ENCODE measurements at regions not wholly inside any gene's neighbourhood (a gene's known extent, or its start where the extent isn't known, plus 50 kb on each side); places are given as distances from the start of the nearest gene placed in this dataset.

GRCh38 chr7:70915067-70915466 is 216.9 kb upstream of the GALNT17 start:
- no peak for DNase-seq
- intact Hi-C loops (cut with micrococcal nuclease), result loop anchor here in 1 of 2 donors (5.0 kb wide), 1 partner anchor 33 kb away; no protein-coding TSS in a partner anchor
- Histone ChIP-seq H3K4me3 (replicated peaks in 1 of 3; ENCODE audit: low read depth in 2 of 3, low read length in 3 of 3) (no peak overlapping the region), H3K4me2 (replicated peaks; ENCODE audit: extremely low read depth, low read length, poor library complexity, severe bottlenecking) (no peak overlapping the region), H4K20me1 (ENCODE audit: insufficient read depth, low read length) (no peaks in the 10 kb centered on the region), H3K27ac (ENCODE audit: low read depth in 1 of 2, low read length in 2 of 2) (no peak overlapping the region), H3K79me2 (ENCODE audit: insufficient read depth, low read length) (no peaks in the 10 kb centered on the region), H3K9ac (ENCODE audit: insufficient read depth, low read length, poor library complexity, severe bottlenecking) (no peak overlapping the region), H2AFZ (ENCODE audit: insufficient read depth, low read depth, low read length, poor library complexity, severe bottlenecking) (no peak overlapping the region), H3K27me3 (ENCODE audit: control insufficient read depth in 2 of 2, insufficient read depth in 2 of 2, low read length in 2 of 2) (no peaks in the 10 kb centered on the region), H3K36me3 (replicated peaks in 1 of 2; ENCODE audit: control insufficient read depth in 1 of 2, insufficient read depth in 2 of 2, low read length in 2 of 2) (no peaks in the 10 kb centered on the region), H3K9me3 (replicated peaks in 1 of 2; ENCODE audit: control insufficient read depth in 1 of 2, insufficient read depth in 1 of 2, low read length in 2 of 2) (peaks cover 0 to 13% of the 10 kb centered on the region in 2 donors), H3K4me1 (ENCODE audit: control insufficient read depth in 1 of 2, insufficient read depth in 2 of 2, low read length in 2 of 2) (no peaks in the 10 kb centered on the region)
- Mint-ChIP-seq H3K27ac (no peak overlapping the region), H3K27me3 (ENCODE audit: low read depth in 3 of 3) (peaks cover 0 to 6% (median 5%) of the 10 kb centered on the region in 3 donors), H3K4me1 (no peaks in the 10 kb centered on the region), H3K9me3 (peaks cover 3 to 25% (median 4%) of the 10 kb centered on the region in 7 donors), H3K4me3 (no peak overlapping the region), H3K36me3 (no peaks in the 10 kb centered on the region)
- 86% methylated on average over 1 of the region's 2 CpGs for WGBS (ENCODE audit: insufficient coverage)
- no peak for TF ChIP-seq CTCF (IDR thresholded peaks at IDR 0.05)

- Mint-ChIP-seq H3K9me3 (peaks cover 2 to 18% (median 5%) of the 10 kb centered on the region in 7 donors), H3K4me1 (peaks cover 8% of the 10 kb centered on the region), H3K27me3 (ENCODE audit: low read depth in 3 of 3) (peaks cover 0 to 4% (median 3%) of the 10 kb centered on the region in 3 donors), H3K36me3 (no peaks in the 10 kb centered on the region), H3K4me3 (no peak overlapping the region), H3K27ac (no peak overlapping the region)
- no peaks in the 10 kb centered on the region for H3K79me2 ChIP-seq (ENCODE audit: insufficient read depth, low read length)
- H2AFZ ChIP-seq (ENCODE audit: insufficient read depth, low read depth, low read length, poor library complexity, severe bottlenecking), result no peak overlapping the region
- no peak overlapping the region for H3K4me3 ChIP-seq (replicated peaks in 1 of 3; ENCODE audit: low read depth in 2 of 3, low read length in 3 of 3)
- no peak overlapping the region for H3K9ac ChIP-seq (ENCODE audit: insufficient read depth, low read length, poor library complexity, severe bottlenecking)
- WGBS (ENCODE audit: insufficient coverage), result 58% methylated on average over 1 of the region's 4 CpGs
- H3K27me3 ChIP-seq (ENCODE audit: control insufficient read depth in 2 of 2, insufficient read depth in 2 of 2, low read length in 2 of 2), result no peaks in the 10 kb centered on the region
- intact Hi-C loops (cut with micrococcal nuclease), result loop anchor here in 1 of 2 donors (5.0 kb wide), 1 partner anchor 37 kb away; no protein-coding TSS in a partner anchor
- no peak for DNase-seq
- H4K20me1 ChIP-seq (ENCODE audit: insufficient read depth, low read length), result no peaks in the 10 kb centered on the region
- H3K9me3 ChIP-seq (replicated peaks in 1 of 2; ENCODE audit: control insufficient read depth in 1 of 2, insufficient read depth in 1 of 2, low read length in 2 of 2), result peaks cover 0 to 10% of the 10 kb centered on the region in 2 donors
- H3K36me3 ChIP-seq (replicated peaks in 1 of 2; ENCODE audit: control insufficient read depth in 1 of 2, insufficient read depth in 2 of 2, low read length in 2 of 2), result no peaks in the 10 kb centered on the region
- H3K4me1 ChIP-seq (ENCODE audit: control insufficient read depth in 1 of 2, insufficient read depth in 2 of 2, low read length in 2 of 2), result no peaks in the 10 kb centered on the region
- no peak for TF ChIP-seq CTCF (IDR thresholded peaks at IDR 0.05)
- no peak overlapping the region for H3K27ac ChIP-seq (ENCODE audit: low read depth in 1 of 2, low read length in 2 of 2)
- H3K4me2 ChIP-seq (replicated peaks; ENCODE audit: extremely low read depth, low read length, poor library complexity, severe bottlenecking), result no peak overlapping the region
Measured at GRCh38 chr7:70919481-70920073, 212.4 kb upstream of the GALNT17 start.

Measured in CD14-positive monocyte (primary cell).